Common myeloid progenitor, CD34-positive (primary cell): ENCODE measurements at regions not wholly inside any gene's neighbourhood (a gene's known extent, or its start where the extent isn't known, plus 50 kb on each side); places are given as distances from the start of the nearest gene placed in this dataset.

Source experiments
- CTCF ChIA-PET: fragments of 350-600 bp; sonication (Branson Sonifier 250); formaldehyde crosslinking; loops from one replicate; lab custom pipeline; 2021; ENCODE audit warnings: antibody characterized with exemption; lab: Charles Lee
- POLR2A ChIA-PET: fragments of 350-600 bp; sonication (Branson Sonifier 250); formaldehyde crosslinking; loops from one replicate; lab custom pipeline; 2021; ENCODE audit warnings: antibody characterized with exemption; lab: Charles Lee
- DNase-seq, 3 donors: peaks; one replicate each; pipeline versions ENCODE4 v3.0.0 to v3.0.0-alpha.2; 2013
- H3K27ac ChIP-seq, 2 experiments: 1 replicate in 1 of 2; 2 replicates in 1 of 2; pipeline ENCODE4 v1.7.0; 2013; ENCODE audit warnings: inconsistent platforms in 2 of 2, low read length in 2 of 2, mild to moderate bottlenecking in 2 of 2, low read depth in 1 of 2, moderate library complexity in 1 of 2; ENCODE audit not compliant: severe bottlenecking in 2 of 2, insufficient read depth in 1 of 2, poor library complexity in 1 of 2
- H3K27me3 ChIP-seq, 5 experiments: replicated peaks in 2 of 5; 1 replicate in 3 of 5; 2 replicates in 2 of 5; pipeline versions ENCODE4 v1.6.1 to v1.7.0; 2013; ENCODE audit warnings: low read length in 4 of 5, mild to moderate bottlenecking in 2 of 5, moderate library complexity in 2 of 5, inconsistent platforms in 1 of 5; ENCODE audit not compliant: insufficient read depth in 5 of 5, control insufficient read depth in 4 of 5
- H3K36me3 ChIP-seq, 4 experiments: 1 replicate in 2 of 4; 2 replicates in 2 of 4; pipeline versions ENCODE4 v1.6.1 to v1.7.0; 2013; ENCODE audit warnings: low read length in 3 of 4, control low read depth in 1 of 4, mild to moderate bottlenecking in 1 of 4; ENCODE audit not compliant: control insufficient read depth in 4 of 4, insufficient read depth in 4 of 4
- H3K4me1 ChIP-seq, 4 experiments: 1 replicate in 3 of 4; 2 replicates in 1 of 4; pipeline versions ENCODE4 v1.6.1 to v1.7.1; 2013; ENCODE audit warnings: low read length in 3 of 4, mild to moderate bottlenecking in 3 of 4, control low read depth in 1 of 4, inconsistent platforms in 1 of 4, moderate library complexity in 1 of 4; ENCODE audit not compliant: control insufficient read depth in 4 of 4, insufficient read depth in 4 of 4; ENCODE audit errors: control extremely low read depth in 1 of 4
- H3K4me3 ChIP-seq, 7 experiments: 1 replicate in 4 of 7; 2 replicates in 3 of 7; pipeline versions ENCODE4 v1.5.1 to v1.7.0; 2013; ENCODE audit warnings: mild to moderate bottlenecking in 7 of 7, low read length in 6 of 7, moderate library complexity in 6 of 7, inconsistent platforms in 2 of 7, low read depth in 2 of 7, control low read depth in 1 of 7; ENCODE audit not compliant: insufficient read depth in 4 of 7, control insufficient read depth in 1 of 7; ENCODE audit errors: extremely low read depth in 1 of 7
- H3K9me3 ChIP-seq, 5 experiments: 1 replicate in 4 of 5; 2 replicates in 1 of 5; pipeline versions ENCODE4 v1.6.1 to v1.7.1; 2013; ENCODE audit warnings: low read length in 4 of 5, mild to moderate bottlenecking in 2 of 5, inconsistent platforms in 1 of 5, low read depth in 1 of 5, moderate library complexity in 1 of 5; ENCODE audit not compliant: control insufficient read depth in 4 of 5, insufficient read depth in 2 of 5; ENCODE audit errors: control extremely low read depth in 1 of 5
- WGBS: methylation state at CpG from one replicate; pipeline ENCODE4 v1.1.5; 2013; ENCODE audit not compliant: insufficient coverage; 5-methylcytosine and 5-hydroxymethylcytosine counted together

DNA sequence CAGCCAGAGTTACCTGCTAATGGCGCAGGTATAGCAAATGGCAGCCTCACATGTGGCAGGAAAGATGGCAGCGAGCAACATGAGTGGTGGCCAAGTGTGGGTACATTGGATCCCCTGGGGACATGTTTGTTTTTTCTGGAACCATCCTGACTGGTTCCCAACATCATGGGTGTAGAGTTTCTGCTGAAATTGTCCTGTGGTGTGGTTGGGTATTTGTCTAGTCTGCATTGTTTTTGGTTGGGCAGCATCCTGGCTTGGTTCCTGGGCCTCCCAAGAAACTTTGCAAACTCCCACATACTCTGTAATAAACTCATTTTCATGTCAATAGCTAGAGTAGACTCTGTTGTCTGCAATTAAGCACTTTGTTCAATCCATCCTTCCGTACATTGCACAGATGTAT is 282.6 kb downstream of the CDC5L start:
- peaks cover 0 to 2% (median 0%) of the 10 kb centered on the region in 5 experiments for H3K27me3 ChIP-seq
- no peaks in the 10 kb centered on the region for H3K9me3 ChIP-seq
- H3K36me3 ChIP-seq: no peaks in the 10 kb centered on the region
- peaks cover 0 to 4% (median 0%) of the 10 kb centered on the region in 4 experiments for H3K4me1 ChIP-seq
- POLR2A ChIA-PET: no interaction called here
- CTCF ChIA-PET: no interaction called here
- whole genome bisulfite sequencing: 96% methylated on average over 2 of the region's 3 CpGs
- no peak overlapping the region for H3K4me3 ChIP-seq
- no peak for DNase-seq
- no peak overlapping the region for H3K27ac ChIP-seq

DNA sequence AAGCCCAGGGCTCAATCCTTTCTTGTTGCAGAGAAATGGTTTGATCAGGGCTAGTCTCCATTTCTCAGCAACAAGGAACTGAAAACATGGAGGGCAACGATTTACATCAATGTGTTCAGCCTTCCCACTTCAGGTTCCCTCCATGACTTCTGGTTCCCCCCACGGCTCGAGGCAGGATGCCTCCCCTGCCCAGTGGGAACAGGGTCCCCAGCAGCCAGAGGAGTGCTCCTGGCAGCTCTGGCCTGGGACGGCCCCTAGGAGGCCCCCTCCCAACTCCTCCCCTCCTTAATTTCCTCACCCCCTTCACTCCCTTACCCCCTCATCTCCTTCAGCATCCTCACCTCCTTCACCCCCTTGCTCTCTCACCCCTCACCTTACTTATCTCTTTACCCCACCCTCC is 283.8 kb downstream of the CDC5L start:
- Histone ChIP-seq H3K36me3 (no peaks in the 10 kb centered on the region), H3K4me1 (peaks cover 0 to 4% (median 0%) of the 10 kb centered on the region in 4 experiments), H3K9me3 (no peaks in the 10 kb centered on the region), H3K4me3 (no peak overlapping the region), H3K27me3 (peaks cover 0 to 2% (median 0%) of the 10 kb centered on the region in 5 experiments), H3K27ac (no peak overlapping the region)
- no peak for DNase-seq
- ChIA-PET POLR2A (no interaction called here), CTCF (interaction anchor here (1.0 to 2.1 kb wide), 4 partner anchors 12 to 376 kb away, joined by 3 to 6 read pairs (median 3); no protein-coding TSS in a partner anchor)
- WGBS: 89% methylated on average over 4 of the region's 4 CpGs

DNA sequence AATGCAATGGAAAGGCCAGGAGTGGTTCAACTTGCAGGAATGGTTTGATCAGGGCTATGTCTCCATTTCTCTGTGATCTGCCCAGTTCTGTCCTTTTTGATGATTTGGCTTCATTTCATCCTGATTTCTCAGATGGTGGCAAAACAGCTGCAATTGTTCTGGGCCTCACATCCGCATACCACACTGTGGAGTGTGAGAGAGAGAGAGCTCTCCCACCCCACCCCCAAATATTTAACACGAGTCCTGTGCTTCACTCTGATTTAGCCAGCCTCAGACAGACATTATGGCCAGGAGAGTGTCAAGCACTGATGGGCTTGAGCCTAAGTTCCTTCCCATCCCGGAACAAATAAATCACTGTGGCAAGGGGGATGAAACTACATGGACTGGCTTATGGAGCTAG is 284.6 kb downstream of the CDC5L start:
- Histone ChIP-seq H3K27me3 (peaks cover 0 to 2% (median 0%) of the 10 kb centered on the region in 5 experiments), H3K27ac (no peak overlapping the region), H3K4me1 (peaks cover 0 to 4% (median 0%) of the 10 kb centered on the region in 4 experiments), H3K9me3 (no peaks in the 10 kb centered on the region), H3K36me3 (no peaks in the 10 kb centered on the region), H3K4me3 (no peak overlapping the region)
- POLR2A ChIA-PET: no interaction called here
- DNase-seq: no peak
- 100% methylated on average over 1 of the region's 3 CpGs for WGBS
- CTCF ChIA-PET: interaction anchor here (1.0 to 2.1 kb wide), 5 partner anchors 12 to 375 kb away, joined by 3 to 6 read pairs (median 3); no protein-coding TSS in a partner anchor

DNA sequence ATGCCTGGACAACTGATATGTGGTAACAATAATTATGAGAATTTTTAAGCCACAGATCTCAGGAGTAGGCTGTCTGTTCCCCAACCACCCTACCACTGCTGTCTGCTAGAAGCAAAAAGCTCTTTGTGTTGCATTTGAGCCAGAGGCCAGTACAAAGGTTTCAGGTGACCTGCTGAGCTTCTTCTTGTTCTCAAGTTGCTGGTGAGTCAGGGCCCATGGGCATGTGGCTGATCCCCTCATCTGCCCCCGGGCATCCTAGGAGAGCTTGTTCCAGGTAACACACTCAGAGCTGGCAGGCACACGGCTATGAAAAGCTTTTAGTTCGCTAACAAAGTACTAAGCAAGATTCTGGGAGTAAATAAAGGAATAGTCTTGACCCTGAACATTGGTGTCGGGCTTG is 285.3 kb downstream of the CDC5L start:
- no peak for DNase-seq
- peaks cover 0 to 4% (median 0%) of the 10 kb centered on the region in 4 experiments for H3K4me1 ChIP-seq
- no peaks in the 10 kb centered on the region for H3K36me3 ChIP-seq
- ChIA-PET CTCF (interaction anchor here (1.6 to 2.1 kb wide), 2 partner anchors 16 to 17 kb away, joined by 3 to 6 read pairs; no protein-coding TSS in a partner anchor), POLR2A (no interaction called here)
- WGBS: 100% methylated on average over 4 of the region's 4 CpGs
- H3K27ac ChIP-seq: no peak overlapping the region
- H3K9me3 ChIP-seq: no peaks in the 10 kb centered on the region
- H3K4me3 ChIP-seq: no peak overlapping the region
- peaks cover 0 to 2% (median 0%) of the 10 kb centered on the region in 5 experiments for H3K27me3 ChIP-seq

DNA sequence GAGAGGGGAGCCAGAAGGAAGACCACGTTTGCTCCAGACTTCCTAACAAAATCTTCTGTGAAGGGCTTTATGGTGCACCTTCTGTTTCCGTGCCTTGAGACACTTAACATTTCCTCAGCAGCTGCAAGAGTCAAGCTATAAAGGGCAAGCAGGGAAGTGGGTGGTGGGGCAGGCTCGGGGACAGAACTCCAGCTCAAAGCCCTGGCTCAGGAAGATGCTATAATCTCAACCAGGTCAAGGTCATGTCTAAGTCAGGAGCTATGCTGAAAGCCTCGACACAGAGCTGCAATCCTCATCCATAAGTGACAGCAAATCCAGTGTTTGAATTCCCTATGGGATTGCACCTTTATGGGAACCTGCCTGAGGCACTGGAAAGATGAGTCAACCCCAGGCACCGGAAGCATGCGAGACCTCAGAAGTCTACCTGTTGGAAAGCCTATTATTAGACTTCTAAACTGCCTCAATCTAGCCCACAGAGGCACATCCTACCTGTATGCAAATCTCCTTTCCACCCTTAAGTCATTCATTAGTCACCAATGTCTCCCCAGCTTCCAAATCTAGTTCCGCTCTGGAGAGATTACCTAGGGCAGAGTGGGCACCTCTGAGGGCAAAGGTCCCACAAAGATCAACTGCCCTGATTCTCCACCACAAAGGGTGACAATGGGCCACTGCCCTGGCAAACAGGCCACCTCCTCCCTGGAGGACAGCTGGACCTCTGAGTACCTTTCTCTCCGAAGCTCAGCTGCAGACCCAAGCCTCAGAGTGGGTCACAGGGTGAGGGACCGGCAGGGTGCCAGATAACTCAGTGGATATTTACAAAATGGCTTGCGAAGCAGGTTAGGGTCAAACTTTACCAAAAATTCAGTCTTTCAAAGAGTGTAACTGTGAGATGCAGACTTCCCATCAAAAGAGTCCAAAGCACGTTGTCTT is 287.0 kb downstream of the CDC5L start:
- H3K4me3 ChIP-seq: no peak overlapping the region
- WGBS: 82% methylated on average over 7 of the region's 11 CpGs
- CTCF ChIA-PET: interaction anchor here (1.1 kb wide), 1 partner anchor 19 kb away, joined by 4 read pairs; no protein-coding TSS in a partner anchor
- H3K27me3 ChIP-seq: peaks cover 0 to 2% (median 0%) of the 10 kb centered on the region in 5 experiments
- no peak overlapping the region for H3K27ac ChIP-seq
- no peaks in the 10 kb centered on the region for H3K9me3 ChIP-seq
- no peak for DNase-seq
- POLR2A ChIA-PET: no interaction called here
- no peaks in the 10 kb centered on the region for H3K36me3 ChIP-seq
- H3K4me1 ChIP-seq: peaks cover 0 to 4% (median 0%) of the 10 kb centered on the region in 4 experiments

DNA sequence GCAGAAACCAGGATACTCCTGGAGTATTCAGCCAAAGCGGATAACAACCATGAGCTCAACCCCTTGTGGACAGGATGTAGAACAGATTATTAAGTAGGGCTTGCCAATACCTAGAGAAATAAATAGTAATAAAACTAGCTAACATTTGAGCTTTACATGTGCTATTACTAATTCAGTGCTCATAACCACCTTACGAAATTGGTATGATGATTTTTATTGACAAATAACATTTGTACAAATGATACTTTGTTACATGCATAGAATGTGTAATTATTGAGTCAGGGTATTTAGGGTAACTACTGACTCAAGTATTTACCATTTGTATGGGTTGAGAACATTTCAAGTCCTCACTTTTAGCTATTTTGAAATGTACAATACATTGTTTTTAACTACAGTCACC is 287.9 kb downstream of the CDC5L start:
- Histone ChIP-seq H3K27ac (no peak overlapping the region), H3K4me1 (peaks cover 0 to 4% (median 0%) of the 10 kb centered on the region in 4 experiments), H3K4me3 (no peak overlapping the region), H3K9me3 (no peaks in the 10 kb centered on the region), H3K36me3 (no peaks in the 10 kb centered on the region), H3K27me3 (peaks cover 0 to 2% (median 0%) of the 10 kb centered on the region in 5 experiments)
- no CpG with 5 or more reads among the region's 2 CpGs for WGBS
- CTCF ChIA-PET: interaction anchor here (1.1 kb wide), 1 partner anchor 20 kb away, joined by 4 read pairs; no protein-coding TSS in a partner anchor
- no peak for DNase-seq
- POLR2A ChIA-PET: no interaction called here
